ENCODE measurements at regions not wholly inside any gene's neighbourhood (a gene's known extent, or its start where the extent isn't known, plus 50 kb on each side); places are given as distances from the start of the nearest gene placed in this dataset.
"Not testable (repeated sequence)": the region's sequence is repeated elsewhere in the genome, so short reads cannot be mapped to it uniquely, and the experiment has no call there.

DNA sequence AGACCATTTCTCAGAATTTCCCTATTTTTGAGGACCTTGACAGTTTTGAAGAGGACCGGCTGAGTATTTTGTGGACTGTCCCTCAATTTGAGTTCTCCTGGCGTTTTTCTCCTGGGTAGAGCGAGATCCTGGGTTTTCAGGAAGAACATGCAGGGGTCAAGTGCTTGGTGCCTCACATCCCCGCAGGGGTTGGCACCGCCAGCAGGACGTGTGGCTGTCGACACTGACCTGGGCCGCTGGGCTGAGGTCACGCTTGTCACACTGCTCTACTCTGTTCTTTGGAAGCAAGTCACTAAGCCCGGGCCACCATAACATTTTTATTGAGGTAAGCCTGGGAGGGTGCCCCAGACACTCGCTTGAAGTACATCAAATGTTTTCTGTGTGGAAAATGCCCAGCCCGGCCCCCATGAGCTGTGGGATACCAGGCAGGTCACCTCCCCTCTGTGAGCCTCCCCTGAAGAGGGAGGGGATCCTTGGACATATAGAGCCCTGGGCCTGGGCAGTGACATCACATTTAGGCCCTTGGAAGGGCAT lies 112.0 kb downstream of the NPIPB11 start:
- DNase-seq: not testable (repeated sequence)

DNA sequence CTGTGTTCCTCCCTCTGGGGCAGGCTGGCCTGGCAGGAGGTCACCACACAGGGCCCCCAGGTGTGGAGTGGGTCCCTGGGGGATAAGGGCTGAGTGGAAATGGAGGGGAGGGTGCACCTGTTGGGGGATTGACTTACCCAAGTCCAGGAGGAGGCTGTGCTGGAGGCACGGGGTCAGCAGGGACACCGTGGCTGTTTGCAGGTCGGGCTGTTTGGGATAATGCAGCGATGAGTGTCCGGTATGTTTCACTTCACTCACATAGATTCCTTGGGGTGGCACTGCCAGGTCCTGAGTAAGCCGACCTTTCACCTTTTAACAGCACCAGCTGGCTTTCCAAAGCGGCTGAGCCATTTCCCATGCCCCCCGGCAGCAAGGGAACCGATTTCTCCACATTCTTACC lies 113.0 kb downstream of the NPIPB11 start:
- not testable (repeated sequence) for DNase-seq

DNA sequence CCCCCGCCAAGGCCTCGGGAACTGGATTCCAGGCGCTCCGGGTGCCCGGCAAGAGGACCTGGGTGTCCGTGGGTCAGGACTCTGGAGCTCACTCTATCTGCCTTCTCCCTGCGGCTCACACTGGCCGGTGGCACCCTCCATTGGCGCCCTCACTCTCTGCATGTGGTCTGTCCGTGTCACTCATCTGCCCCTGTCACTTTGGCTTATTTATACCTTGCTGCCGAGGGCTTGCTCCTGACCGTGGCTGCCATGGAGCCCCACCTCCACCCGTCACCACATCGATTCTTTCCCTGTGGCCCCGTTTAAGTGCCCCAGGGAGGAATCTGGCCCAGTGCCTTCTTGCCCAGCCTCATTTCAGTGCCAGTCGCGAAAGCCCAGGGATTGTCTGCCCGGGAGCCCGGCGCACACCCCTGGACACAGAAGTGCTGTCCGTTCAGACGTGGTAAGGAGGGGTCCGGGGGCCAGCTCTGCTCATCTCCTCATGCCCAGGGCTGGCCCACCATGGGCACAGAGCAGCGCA lies 113.5 kb downstream of the NPIPB11 start:
- not testable (repeated sequence) for DNase-seq

DNA sequence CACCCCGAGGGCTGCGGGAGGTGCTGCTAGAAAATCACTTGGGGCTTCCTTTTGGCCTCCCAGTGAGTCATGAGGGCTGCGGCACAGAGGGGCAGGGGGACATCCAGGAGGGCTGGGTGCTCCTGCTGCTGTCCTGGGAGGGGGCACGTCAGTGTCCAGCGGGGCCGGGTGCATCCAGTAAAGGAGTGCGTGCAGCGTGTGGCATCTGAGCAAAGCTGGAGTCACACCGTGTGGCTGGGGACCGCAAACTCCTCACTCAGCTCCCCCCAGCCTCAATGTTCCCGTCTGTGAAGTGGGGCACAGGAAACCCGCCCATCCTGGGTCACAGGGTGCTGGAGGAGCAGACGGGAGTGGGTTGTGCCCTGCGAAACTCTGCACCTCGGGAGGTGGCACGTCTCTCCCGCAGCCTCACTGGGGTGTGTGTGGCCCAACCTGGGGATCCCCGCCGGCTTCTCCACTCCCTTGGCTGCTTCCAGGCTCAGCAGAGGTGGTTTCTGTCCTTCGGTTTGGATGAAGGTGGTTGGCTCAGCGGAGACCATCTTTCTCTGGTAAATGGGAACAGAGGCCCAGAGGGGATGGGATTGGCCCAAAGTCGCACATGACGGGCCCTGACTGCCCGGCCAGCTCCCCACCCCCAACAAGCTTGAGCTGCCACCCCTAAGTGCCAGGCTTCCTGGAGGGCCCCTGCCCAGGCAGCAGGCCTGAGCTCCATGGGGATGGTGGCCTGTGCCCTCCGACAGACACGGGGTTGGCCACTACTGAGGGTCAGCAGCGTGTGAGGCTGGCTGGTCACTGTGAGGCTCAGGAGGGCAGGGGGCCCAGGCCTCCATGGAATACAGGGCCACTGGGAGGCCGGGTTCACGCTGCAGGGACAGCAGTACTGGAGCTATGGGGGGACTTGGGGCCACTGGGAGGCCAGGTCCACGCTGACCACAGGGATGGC lies 114.9 kb downstream of the NPIPB11 start:
- DNase-seq: not testable (repeated sequence)

DNA sequence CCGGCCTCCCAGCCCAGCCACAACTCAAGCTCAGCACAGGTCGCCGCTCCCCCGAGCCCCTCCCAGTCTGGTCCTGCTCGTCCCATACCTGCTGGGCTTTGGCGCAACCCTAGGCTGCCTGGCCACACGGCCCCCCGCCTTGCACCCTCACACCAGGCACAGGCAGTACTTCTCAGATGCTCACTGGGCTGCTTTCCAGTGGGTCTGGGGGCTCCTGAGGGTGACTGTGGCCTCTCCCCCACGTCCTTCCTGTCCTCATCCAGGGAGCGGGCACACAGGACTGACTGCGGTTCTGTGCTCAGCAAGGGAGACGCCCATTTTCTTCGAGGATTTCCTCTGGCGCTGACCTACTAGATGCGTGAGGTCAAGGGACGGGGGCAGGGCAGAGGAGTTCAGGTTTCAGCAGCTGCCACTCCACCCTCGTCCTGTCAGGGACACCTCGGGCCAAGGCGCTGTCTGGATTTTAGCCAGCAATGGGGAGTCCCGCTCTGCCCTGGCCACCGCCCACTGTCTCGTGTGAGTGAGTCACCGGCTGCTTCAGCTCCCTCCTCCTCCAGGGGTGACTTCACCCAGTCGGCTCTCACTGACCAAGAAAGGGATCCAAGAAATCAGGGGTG lies 115.8 kb downstream of the NPIPB11 start:
- DNase-seq: peak; percentile 82

DNA sequence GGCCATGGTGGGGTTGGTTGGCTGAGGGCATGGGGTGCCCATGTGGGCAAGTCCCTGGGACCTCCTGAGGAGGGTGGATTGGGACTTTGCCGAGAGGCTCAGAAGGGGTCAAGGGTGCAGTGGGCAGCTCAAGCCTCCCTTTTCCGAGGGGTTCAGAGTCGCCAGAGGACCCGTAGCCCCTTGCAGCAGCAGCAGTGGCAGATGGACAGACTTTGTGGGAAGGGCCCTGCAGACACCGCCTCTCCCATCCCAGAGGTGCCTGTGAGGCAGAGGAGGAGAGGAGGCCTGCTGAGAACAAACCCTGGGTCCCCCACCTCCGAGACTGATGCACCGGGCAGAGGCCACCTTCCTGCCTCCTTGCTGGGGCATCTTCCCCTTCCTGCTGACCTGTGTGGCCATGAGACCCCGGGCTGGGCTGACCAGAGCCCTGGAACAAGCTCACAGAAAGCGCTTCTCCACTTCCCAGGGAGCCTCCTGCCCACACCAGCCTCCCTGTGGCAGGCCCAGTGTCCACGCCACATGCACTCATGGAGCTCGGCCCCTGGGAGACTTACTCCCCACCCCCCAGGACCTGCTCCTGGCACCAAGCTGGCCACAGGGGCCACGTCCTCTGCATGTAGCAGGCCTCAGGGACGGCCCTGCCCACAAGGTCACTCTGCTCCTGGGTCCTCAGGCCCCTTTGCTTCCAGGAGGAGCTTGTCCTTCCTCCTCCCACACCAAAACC lies 116.8 kb downstream of the NPIPB11 start:
- DNase-seq: not testable (repeated sequence)

DNA sequence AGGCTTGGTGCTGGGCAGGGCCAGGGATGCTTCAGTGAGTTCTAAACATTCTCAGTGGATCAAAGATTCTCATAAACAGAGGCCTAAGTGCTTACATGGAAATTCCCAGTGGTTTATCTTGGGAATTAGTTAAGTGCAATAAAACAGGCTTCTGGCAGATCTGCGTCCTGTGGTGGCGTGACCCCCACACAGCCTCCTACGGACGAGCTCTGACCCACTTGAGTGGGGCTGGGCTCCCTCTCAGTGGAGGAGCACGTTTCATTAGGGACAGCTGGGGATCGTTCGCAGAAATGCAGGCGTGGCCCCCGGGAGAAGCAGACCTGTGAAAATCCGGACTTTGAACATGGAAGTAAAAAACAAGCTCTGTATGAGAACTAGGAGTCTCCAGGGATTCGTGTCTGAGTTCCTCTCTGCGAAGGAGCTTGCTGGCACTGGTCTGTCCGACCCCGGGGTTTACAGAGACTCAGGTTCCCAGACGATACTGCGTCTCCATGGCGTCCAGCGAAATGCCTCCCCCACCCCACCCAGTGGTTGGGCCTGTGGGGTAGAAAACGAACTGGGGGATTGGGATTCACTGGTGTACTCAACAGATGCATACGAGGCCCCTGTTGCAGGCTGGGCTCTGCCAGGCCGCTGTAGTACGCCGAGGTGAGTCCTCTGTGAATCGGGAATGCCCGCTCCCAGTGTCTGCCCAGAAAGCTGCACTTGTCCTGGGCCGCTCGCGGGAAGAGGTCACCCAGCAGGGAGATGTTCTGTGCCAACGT lies 117.6 kb downstream of the NPIPB11 start:
- not testable (repeated sequence) for DNase-seq

DNA sequence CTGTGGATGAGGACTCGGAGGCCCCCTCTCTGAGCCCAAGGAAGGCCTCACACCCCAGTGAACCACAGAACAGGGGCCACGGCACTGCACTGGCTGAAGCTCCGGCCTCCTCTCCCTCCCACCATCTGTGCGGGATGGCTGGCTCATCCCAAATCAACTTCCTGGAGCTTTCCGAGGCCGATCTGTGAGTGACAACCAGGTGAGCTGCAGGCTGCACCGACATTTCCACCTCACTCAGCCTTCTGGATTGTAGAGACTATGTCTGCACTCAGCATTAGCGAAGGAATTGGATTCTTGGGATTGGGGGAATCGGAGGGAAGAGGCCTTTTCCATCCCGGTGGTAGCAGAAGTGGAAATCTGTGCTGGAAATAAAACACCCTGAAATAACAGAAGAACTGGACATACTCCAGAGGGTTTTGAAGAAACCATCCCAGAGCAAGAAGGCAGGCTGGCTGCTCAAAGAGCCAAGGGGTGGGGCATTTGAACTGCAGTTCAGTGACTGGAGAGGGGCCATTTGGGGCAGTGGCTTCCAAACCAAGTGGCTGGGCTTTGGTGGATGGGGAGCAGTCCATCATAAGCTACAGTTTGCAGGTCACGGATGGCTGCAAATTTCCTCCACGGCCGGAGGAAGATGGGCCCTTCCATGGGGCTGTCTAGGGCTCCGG lies 118.5 kb downstream of the NPIPB11 start:
- not testable (repeated sequence) for DNase-seq

DNA sequence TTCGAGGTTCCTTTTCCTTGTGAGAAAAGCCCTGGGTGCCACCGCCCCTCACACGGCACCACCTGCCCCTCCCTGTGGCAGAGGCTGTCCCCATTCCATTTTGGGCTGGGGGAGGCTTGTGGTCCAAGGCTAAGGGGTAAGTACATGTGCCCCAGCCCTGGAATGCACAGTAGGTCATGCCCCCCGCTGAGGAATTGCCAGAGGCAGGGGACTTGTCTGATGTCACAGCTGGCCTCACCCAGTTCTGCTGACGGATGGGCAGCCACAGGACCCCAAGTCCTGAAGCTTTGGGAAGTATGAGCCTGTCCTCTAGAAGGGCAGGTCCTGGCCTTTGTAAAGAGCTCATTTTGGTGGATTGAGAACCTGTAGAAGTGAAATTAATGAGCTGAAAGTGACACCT lies 119.3 kb downstream of the NPIPB11 start:
- DNase-seq: not testable (repeated sequence)

DNA sequence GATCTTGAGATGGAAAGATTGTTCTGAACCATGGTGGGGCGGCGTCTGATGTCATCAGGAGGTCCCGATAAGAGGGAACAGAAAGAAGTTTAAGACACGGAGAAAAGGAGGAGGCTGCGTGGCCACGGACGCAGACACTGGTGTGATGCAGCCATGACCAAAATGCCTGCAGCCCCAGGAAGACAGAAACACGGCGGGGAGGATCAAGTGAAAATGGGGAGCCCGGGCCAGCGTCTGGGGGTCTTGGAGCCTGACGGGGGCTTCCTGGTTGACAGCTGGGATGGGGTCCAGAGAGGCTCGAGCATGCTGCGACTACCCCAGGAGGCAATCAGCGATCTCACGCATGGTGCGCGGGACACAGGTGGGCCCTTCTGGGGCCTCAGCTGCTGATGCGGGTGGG lies 119.7 kb downstream of the NPIPB11 start:
- DNase-seq: not testable (repeated sequence)

DNA sequence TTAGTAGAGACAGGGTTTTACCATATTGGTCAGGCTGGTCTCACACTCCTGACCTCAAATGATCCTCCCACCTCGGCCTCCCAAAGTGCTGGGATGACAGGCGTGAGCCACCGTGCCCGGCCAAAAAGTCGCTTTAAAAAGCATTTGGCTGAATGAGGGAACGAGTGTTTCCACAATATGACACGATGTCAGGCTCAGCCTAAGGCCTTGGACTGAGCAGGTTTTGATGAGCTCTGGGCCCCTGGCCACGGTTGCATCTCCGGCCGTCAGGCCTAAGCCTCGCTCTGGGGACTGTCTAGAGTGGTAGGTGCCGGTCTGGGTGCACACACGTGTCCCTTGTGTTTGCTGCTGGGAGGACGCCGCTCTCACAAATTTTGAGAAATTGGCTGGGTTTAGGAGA lies 120.3 kb downstream of the NPIPB11 start:
- DNase-seq: not testable (repeated sequence)

DNA sequence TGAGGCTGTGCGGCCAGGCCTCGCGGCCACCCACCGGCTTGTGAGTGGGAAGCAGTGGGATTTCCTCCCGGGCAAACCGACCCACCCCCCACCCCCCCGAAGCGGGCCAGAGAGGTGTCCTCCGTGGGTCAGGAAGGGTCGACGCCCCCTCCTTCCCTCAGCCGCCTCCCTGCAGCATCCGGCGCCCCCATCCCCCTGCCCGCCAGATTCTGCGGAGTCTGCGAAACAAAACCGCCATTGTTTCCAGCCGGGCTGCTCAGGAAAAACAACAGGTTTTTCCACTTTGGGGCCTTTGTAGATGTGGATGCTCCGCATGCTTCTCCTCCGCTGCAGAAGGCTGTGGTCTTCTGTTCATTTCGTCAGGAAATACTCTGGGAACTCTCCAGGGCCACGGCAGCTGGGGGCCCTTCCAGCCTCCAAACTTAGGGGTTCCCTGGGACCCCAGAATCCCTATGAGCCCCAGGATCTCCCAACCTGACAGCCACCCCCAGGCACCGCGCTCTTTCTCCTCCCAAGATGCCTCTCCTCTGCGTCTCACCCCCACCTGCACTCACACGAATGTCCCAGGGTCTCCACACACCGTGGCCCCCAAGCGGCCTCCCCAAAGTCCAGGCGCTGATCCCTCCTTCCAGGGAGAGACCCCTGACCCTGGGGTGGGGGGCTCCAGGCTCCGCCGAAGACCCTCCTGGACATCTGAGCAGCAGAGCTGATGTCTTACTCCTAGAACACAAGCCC lies 121.2 kb downstream of the NPIPB11 start:
- not testable (repeated sequence) for DNase-seq

DNA sequence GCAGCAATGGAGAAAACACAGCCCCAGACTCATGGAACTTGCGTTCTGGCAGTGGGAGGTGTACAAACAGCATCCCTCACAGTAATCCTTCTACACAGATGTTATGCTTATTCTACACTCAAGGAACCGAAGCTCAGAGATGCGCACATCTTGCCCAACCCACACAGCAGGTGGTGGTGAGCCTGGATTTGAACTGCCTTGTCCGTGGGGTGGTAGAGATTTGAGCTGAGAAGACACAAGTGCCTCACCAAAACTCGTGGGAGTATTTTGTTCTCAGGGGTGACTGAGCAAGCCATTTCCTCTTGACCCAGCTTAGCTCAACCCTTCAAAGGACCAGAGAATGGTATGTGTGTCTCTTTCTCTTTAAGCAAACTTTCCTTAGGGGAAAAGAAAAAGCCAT lies 121.8 kb downstream of the NPIPB11 start:
- not testable (repeated sequence) for DNase-seq

DNA sequence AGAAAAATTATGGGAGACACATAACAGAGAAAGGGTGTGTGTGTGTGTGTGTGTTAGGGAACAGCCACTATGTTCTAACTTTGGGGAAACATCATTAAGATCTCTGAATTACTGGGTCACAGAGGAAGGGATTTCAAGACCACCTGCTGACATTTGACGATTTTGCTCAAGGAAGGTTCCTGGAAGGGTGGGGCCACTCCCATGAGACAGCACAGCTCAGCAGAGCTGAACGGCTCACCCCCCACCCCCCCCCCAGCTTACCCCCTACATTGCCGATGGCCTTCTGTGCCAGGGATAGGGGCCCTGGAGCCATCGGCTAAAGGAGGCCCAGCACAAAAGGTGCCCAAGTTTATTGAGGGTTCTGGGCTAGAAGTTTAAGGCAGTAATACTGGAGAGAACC lies 122.4 kb downstream of the NPIPB11 start:
- DNase-seq: not testable (repeated sequence)

DNA sequence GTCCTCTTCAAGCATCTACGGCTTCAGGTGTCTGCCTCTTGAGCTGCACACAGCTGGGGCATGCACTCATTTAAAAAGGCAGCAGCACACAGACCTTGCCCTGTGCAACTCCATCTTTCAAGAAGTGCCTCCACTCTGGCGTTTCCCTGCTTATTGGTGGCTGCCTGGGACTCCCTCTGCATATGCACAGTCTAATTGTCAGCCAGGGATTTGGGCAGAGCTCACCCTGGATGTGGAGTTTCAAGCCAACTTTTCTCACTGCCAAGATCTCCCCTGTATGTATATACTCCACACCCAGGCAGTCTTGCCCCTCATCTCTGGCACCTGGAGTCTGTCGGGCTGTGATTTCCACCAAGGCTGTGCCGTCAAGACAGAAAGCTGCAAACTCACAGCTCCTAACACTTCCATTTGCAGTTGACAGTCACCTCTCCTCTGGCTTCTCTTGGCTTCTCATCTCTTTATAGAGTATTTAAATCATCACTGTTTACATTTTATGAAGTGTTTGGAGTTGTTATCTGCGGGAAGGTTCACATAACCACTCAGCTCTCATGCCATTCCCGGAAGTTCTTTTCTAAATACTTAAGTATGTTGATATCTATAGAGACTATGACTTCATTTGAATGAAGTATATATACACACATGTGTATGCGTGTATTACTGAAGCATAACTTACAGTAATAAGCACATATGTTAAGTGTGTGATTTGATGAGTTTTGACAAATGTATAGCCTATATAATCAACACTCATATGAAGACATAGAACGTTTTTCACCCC lies 128.2 kb downstream of the NPIPB11 start:
- not testable (repeated sequence) for DNase-seq

DNA sequence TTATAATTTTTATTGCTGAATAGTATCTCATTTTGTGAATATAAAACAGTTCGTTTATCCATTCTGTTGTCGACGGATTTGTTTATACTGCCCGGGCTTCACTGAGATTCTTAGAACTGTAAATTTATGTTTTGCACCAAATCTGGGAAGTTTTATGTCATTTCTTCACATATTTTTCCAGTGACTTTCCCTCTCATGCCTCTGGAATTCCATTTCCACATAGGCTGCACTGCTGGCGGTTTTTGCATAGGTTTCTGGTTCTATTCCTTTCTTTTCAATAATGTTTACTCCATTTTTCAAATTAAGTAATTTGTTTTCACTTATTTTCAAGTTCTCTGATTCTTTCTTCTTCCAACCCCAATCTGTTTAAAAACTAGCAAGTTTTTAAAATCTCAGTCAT lies 130.1 kb downstream of the NPIPB11 start:
- DNase-seq: not testable (repeated sequence)

DNA sequence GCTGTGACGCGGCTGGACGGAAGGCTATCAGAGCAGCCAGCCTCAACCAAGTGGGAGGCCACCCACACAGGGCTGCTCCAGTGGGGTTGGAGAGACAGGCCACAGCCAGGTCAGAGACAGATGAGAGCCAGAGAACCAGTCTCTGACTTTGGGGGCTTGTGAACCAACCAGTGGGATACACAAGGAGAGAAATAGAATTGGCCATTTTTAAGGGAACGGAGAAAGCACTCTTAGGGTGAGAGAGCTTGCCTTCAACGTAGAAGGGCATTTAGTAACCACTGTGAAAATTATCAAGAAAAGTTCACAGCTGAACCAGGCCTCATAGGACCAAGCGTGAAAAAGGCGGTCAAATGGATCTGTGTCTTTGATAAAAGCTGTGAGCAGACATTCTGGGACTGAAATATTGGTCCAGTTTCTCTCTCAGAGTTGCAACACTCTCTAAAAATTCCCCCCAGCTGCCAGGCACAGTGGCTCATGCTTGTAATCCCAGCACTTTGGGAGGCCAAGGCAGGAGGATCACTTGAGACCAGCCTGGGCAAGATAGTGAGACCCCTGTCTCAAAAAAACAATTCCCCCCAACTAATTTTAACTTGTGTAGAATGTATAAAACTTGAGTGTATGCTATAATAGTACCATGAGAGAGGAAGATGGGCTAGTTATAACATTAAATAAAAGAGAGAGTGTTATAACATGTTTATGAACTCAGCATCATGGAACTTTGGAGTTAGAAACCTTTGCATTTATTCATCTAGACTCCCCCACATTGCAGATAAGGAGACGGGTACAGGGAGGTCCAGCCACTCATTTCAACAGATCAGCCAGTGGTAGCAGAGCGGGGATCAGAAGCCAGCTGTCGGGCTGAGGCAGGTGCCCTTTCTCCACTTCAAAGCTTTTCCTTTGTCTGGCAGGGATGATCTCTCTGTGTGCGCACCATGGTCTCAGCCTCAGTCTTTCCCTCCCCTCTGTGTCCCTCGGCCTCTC lies 132.2 kb downstream of the NPIPB11 start:
- DNase-seq: not testable (repeated sequence)

DNA sequence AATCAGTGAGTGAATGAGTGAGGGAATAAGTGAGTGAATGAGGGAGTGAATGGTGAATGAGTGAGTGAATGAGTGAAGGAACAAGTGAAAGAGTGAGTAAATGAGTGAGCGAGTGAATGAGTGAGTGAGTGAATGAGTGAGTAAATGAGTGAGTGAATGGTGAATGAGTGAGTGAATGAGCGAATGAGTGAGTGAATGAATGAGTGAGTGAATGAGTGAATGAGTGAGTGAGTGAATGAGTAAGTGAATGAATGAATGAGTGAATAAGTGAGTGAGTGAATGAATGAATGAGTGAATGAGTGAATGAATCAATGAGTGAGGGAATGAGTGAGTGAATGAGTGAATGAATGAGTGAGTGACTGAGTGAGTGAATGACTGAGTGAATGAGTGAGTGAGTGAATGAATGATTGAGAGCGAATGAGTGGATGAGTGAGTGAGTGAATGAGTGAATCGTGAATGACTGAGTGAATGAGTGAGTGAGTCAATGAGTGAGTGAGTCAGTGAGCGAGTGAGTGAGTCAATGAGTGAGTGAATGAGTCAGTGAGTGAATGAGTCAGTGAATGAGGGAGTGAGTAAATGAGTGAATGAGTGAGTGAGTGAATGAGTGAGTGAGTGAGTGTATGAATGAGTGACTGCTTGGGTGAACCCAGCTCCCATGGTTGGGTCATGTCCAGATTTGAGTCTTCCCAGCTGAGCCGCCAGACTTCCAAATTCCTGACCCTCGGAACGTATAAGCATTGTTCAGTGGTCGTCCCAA lies 133.0 kb downstream of the NPIPB11 start:
- not testable (repeated sequence) for DNase-seq

Data from activated CD8-positive, alpha-beta memory T cell treated with anti-CD3 and anti-CD28 coated beads for 24 hours (primary cell).